ENCODE measurements at regions not wholly inside any gene's neighbourhood (a gene's known extent, or its start where the extent isn't known, plus 50 kb on each side); places are given as distances from the start of the nearest gene placed in this dataset.
"Not testable (repeated sequence)": the region's sequence is repeated elsewhere in the genome, so short reads cannot be mapped to it uniquely, and the experiment has no call there.

DNA sequence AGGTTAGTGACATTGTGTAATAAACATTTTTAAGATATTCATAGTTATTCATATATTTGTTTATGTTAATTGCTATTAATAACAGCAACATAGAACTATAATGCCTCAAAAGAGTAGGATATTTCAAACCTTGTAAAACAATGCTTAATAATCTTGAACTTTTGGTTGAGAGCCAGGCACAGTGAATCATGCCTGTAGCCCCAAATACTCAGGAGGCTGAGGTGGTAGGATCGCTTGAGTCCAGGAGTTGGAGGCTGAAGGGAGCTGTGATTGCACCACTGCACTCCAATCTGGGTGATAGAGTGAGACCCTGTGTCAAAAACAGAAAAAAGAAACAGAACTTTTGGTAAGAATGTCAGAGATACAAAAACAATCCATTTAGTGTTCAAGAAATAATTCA lies 213.9 kb upstream of the SLITRK1 start:
- no peak for DNase-seq

DNA sequence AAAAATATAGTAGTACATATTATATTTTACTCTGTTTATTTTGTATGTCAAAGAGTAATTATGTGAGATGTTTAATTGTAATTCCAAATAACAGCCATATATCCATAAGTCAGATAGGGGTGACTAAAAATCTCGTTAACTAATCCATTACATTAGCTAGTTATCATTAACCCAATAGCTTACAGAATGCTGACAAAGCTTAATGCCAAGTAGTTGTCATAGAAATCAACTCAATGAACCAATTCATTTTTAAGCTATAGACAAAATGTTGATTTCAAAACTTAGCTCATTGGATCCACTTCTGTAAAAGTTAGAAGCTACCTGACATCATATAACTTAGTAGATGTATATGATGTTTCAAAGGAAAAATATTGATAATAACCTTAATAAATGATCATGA lies 206.7 kb upstream of the SLITRK1 start:
- no peak for DNase-seq

DNA sequence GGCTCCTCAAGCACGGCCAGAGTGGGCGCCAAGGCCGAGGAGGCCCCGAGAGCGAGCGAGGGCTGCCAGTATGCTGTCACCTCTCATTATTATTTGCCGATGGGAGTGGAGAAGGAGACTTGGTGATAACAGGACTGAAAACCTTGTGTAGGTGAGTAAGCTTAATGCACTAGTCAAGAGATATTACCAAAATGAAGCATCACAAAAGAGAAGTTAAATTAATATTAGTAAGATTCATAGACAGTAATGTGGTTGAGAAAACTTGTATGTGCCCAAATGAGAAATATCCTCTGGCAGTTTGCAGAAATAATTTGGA lies 204.5 kb upstream of the SLITRK1 start:
- no peak for DNase-seq

DNA sequence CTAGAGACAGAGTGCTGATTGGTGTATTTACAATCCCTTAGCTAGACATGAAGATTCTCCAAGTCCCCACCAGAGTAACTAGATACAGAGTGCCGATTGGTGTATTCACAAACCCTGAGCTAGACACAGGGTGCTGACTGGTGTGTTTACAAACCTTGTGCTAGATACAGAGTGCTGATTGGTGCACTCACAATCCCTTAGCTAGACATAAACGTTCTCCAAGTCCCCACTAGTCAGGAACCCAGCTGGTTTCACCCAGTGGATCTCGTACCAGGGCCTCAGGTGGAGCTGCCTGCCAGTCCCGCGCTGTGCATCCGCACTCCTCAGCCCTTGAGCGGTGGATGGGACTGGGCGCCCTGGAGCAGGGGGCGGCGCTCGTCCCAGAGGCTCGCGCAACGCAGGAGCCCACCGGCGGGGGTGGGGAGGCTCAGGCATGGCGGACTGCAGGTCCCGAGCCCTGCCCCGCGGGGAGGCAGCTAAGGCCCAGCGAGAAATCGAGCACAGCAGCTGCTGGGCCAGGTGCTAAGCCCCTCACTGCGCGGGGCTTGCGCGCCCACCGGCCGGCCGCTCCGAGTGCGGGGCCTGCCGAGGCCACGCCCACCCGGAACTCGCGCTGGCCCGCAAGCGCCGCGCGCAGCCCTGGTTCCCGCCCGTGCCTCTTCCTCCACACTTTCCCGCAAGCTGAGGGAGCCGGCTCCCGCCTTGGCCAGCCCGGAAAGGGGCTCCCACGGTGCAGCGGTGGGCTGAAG lies 204.0 kb upstream of the SLITRK1 start:
- not testable (repeated sequence) for DNase-seq

DNA sequence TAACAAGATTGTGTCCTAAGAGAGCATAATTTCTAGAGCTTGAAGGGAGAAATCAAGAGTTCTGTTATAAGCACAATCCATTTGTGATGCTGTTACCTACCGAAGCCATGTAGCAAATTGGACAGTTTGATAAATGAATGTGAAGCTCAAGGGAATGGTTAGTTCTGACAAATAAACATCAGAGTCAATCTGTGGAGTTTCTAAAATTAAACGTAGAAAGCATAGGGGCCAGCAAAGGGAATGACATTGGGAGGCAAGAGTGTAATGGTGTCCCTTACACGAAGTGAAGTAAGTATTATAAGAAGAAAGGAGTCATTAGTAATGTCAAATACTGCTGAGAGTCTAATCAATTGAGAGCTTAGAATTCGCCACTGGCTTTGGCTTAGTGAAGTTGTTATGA lies 200.2 kb upstream of the SLITRK1 start:
- DNase-seq = no peak

DNA sequence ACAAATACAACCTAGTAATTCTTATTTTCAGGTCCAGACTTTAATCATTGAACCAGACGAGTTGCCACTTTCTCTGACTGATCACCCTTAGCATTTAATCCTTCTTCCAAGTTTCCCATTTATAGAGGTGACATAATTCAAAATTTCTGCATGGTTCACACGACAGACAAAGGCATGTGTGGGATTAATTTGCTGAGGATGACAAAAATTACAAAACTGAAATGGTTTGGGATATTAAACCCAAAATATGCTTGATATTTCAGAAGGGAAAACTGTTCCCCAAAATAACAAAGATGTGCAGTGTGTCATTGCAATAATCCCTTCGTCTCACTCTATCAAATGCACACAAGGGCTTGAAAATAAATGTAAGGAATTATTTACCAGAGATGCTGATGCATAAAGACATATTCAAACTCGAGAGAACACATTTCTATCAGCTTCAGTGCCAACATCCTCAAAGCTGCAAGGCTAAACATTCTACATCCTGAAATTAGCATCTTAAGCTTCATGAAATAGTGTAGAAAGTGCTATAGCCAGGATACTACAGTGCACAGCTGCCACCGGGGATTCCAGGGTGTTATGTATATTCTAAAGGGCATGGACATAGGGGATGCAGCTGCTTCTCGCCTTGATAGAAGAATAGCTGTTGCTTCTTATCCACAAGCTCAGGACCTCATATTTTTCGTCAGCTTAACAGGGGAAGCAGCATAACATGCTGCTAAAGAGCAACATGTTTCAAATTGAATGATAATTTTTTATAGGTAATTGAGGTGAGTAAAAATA lies 198.7 kb upstream of the SLITRK1 start:
- DNase-seq = no peak

DNA sequence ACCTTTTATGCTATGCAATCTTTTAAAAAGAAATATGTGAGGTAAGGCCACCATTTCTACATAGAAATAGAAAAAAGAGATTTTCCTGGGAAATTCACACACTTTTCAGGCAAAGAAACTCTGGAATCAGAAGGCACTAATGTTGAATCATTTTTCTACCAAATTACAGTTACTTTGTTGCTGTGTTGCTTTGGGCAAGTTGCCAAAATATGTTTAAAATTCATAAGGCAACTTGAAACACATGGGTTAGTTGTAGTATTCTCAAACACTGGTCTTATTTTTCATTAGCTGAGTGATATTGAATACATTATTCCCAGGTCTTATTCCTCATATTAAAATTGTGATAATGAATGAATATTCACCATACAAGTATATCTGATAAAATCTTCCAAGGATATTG lies 195.0 kb upstream of the SLITRK1 start:
- DNase-seq = no peak

DNA sequence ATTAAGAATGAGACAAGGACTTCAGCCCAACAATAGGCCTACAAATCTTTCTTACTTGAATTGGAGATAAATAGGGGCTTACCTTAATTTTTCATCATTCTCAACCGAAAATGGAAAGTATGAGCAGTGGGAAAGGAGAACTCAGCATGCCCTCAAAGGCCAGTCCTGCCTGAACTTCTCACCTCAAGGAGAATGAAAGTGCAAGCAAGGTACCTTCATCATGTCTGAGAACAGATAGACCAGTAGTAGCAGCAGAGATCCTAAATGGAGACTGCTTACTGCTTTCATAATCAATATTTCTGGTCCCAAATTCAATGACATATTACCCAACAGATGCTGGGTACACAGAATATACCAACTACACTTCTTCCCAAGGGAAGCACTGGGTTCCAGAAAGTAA lies 194.0 kb upstream of the SLITRK1 start:
- DNase-seq = no peak

DNA sequence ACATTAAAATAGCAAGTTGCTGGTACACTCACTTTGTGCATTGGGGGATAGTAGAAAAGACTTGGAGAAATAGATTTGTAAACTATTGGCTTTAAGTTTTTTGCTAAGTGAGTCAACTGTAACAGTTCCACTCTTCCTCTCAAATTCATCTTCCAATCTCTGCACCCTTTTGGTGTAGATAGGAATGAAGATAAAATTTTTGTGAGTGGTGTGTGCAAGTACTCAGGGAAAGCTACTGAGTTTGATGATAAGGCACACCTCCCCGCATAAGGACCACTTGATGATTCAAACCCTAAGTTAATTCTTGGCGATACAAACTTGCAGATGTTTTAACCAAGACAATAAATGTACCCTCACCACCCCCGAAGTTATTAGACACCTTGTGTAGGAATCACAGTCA lies 168.3 kb upstream of the SLITRK1 start:
- no peak for DNase-seq

DNA sequence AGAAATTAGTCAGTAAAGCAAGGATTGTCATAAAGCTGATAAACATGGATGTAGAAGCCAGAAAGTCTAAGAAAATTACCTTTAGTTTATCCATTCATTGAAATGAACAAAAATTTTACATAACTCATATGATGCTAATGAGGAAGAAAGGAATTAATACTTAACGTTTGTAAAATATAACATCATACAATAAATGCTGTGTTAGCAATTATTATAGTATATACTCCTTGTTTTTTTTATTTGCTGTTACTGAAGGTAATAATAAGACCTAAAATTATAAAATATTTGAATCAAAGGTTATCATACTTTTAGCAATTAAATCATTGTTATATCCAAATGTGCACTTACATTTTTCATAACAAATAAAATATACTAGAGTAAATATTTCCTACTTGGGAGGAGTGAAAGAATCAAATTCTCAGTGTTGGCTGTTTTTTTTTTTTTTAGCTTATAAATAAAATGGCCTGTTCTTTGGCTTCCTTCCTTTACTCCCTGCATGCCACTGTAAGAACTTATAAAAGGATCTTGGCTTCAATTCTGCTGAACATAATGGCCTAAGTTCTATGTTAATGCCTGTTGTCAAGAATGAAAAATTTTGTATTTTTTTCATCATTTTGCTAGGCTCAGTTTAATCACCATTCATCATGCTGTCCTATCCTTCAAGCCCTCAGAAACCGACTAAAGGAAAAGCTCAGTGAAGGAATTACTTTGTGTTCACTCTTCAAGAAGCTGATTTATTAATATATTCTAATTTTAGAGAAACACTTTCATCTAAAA lies 167.4 kb upstream of the SLITRK1 start:
- no peak for DNase-seq

DNA sequence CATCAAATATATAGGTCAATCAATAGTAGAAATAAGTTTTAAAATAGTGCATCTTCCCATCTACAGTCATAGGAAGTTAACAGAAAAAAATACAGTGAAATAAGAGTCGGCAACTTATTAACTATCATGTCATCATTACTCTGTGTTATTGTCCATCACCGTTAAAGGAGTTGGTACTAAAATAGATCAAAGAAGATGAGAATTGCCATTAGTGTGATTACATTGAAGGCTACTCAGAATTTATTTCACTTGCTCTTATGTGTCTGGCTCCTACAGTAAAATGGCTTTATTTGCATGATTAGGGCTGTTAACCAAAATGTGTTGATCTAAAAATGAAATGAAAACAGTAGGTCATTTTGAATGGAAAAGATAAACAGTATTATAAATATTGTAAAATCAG lies 162.5 kb upstream of the SLITRK1 start:
- DNase-seq = no peak

DNA sequence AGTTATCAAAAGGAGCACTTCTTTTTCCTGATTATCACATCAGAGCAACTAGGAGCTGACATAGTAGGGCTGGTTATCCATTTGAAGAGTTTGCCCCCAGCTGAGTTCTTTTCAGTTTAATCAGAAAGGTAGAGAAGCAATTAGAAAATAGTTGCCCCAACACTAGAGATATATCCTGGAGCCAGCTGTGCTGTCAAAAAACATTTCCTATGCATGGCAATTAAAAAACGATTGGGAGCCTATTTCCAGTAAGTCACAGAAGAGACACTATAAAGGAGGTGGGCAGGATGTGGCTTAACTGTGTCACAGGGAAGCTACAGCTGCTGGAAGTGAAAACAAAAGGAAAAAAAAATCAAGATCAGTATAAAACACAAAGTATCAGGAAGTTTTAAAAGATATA lies 155.7 kb upstream of the SLITRK1 start:
- DNase-seq = no peak

DNA sequence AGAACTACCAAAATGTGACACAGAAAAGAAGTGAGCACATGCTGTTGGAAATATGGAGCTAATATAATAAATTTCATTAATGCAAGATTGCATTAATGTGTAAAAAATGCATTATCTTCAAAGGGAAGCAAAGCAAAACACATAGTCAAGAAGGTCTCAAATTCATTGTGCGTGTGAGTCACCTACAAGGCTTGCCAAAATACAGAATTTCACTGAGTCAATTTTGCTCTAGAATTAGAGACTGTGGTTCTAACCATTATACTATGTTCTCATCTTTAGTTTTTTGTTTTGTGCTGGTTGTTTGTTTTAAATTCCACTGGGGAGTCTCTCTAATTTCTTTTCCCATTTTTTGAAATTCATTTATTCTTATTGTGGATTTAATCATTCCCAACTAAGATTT lies 149.8 kb upstream of the SLITRK1 start:
- DNase-seq = no peak

DNA sequence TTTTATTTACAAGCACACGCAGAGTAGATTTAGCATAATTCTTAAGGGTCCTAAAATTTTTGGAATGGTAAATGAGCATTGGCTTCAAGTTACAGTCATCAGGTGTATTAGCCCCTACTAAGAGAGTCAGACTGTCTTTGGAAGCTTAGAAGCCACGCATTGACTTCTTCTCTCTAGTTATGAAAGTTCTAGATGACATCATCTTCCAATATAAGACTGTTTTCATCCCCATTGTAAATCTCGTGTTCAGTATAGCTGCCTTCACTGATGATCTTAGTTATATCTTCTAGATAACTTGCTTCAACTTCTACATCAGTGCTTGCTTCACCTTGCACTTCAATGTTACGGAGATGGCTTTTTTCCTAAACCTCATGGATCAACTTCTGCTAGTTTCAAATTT lies 148.8 kb upstream of the SLITRK1 start:
- DNase-seq = no peak

DNA sequence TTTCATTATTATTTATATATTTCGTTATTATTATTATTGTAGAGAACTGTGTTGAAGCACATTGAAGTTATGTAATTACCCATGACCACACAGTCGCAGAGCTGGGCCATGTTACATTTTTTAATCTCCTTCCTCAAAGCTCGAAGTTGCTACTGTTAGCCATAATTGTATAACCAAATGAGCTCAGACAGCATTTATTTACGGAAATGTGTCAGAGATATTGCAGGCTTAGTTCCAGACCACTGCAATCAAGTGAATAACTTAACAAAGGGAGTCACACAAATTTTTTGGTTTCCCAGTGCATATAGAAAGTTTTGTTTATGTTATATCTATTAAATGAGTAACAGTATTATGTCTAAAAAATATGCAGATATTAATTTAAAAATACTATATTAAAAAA lies 147.1 kb upstream of the SLITRK1 start:
- DNase-seq = no peak

DNA sequence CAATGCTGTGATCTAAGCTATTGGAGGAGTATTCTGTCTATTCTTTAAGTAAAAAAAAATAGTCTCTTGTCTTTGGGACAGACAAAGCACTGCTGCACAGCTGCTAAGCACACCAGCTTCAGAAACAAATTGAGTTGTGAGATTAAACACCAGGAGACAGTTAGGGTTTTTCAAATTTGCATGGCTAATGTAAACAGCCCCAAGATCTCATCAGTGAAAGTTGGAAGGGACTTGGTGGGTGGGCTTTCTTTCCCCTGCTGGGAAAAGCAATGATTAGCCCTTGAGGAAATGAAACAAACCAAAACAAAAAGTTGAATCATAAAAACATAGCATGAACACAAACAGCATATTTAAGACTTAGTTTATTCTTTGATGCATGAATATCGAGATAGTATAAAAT lies 143.6 kb upstream of the SLITRK1 start:
- DNase-seq = no peak

DNA sequence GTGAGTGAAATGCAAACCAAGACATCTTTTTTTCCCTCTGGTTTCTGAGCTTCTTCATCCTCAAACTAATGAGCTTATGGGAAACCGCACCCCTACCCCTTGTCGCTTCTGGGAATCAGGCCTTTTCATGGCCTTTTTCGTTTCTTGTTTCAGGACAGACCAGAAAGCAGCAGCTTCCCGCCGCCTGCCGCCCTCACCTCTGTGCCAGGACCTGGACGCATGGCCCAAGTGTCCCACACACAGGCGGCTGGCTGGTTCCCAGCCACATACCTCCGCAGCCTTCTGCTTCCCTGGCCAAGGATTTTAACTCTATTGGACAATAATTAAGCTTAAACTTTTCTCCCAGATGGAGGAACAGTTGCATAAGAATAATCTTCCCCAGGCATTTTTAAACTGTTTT lies 114.1 kb upstream of the SLITRK1 start:
- no peak for DNase-seq

DNA sequence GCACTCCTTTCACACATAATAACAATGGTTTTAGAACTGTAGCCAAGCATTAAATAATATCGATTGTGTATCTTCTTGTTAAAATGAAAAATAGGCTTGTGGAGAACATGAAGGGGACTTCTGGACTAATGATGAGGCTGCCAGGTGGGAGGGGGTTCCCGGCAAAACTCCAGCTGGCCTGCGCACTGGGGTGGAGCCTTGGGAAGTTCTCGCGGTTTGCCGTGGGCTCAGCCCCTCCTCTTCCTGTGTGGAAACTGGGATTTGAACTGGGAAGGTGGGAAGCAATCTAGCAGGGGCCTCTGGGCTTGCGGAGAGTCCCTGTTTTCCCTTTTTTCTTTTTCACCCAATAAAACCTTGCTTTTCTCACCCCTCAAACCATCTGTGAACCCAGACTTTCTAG lies 113.7 kb upstream of the SLITRK1 start:
- no peak for DNase-seq

DNA sequence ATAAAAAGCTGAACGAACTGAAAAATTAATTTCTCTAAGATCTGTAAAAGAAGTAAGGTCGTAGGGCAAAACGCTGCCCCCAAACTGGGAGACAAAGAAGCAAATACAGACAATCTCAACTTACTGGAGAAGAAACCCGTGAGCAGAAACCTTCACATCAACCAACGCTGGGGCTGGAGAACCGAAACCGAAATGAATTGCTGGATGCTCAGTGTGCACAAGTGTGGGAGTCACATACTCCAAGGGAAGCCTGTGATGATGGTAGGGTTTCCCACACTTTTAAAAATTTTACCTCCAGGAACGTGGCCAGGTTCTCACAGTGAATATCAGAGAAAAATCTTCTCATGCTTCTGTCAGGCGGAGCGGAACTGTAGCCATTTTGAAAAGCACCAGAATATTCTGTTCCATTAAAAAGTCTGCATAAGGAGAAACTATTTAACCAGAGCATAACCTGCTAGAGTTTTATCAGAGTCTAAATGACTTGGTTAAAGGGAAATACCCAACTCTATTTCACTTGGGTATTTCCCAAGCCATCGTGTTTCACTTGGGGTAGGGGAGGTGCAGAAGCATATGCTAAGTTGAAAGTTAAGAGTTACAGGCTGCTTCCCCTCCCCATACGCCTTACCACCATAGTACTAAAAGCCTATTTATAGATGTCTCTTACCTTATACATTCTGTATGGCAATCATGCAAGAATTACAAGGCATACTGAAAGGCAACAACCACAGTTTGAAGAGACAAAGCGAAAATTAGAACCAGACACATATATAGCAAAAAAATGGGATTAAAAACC lies 110.5 kb upstream of the SLITRK1 start:
- no peak for DNase-seq

DNA sequence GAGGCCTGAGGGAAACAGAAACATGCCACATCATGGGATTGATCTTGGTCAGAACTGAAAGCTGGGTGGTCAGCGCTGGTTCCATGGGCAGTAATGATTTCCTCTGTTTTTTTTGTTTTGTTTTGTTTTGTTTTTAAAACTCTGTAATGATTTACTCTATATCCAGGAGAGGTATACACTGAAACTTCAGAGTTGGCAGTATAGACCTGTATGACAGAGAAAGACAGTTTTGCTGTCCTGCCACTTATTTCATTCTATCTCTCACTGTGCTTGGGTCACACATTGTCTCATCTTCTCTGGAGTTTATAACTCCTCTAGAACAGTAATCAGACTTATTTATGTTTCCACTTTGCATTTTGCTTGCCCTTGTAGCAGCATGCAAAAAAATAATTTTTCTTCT lies 105.1 kb upstream of the SLITRK1 start:
- DNase-seq = no peak

DNA sequence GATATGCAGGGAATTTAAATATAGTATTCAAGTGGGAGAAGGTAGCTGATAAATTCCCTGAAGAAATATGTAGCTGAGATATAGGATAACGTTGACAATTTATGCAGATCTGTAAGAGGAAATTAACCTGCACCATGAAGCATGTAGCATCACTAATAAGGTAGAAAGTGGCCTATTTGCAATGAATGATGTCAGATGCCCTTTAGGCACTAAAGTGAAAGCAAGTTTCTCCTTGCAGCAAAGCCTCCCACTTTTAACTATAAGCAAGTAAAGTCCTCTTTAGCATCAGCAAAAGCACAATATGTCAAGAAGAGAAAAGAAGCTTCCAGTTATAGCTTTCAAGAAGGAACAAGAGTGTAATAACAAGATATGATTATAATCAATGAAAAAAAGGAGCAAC lies 102.5 kb upstream of the SLITRK1 start:
- DNase-seq = no peak

DNA sequence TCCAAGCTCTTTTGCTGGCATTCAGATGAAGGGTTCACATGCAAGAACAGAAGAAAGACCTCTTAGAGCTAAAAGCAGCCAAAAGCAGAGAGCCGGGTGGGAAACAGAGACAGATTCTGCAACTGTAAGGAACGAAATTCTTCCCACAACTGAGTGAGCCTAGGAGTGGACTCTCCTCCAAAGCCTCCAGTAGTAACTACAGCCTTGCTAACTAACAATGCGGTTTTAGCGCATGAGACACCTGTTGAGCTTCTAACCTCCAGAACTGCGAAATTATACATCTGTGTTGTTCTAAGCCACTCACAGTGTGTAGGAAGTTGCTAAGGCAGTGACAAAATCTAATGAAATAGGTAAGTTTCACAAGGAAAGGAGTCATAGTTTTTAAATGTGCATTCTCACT lies 98.1 kb upstream of the SLITRK1 start:
- DNase-seq = no peak

DNA sequence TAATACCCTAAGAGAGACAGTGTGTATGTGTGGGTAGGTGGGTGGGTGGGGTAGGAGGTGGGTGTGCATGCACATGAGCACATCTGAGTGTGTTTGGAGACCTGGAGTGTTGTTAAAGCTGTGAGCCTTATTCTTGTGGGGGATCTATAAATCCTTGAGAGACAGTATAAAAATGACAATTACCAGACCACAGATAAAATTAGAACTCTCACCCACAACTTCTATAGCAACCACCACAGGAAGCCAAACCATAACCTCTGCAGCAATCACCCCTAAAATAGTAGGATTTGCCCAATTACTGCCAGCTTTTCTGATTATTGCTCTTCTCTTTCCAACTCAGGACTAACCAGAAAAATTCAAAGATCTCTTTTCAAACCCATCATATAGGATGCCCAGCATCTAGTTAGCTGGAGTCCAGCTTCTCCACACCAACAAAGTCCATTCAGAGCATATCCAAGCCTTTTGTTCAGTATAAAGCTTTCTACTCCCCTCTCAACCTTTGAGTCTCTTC lies 93.4 kb upstream of the SLITRK1 start:
- no peak for DNase-seq
